ENCODE measurements at regions not wholly inside any gene's neighbourhood (a gene's known extent, or its start where the extent isn't known, plus 50 kb on each side); places are given as distances from the start of the nearest gene placed in this dataset.

GRCh38 chr13:74324338-74324737 lies 190.1 kb upstream of the KLF12 start:
- no peak for DNase-seq

GRCh38 chr13:74322562-74322961 lies 188.4 kb upstream of the KLF12 start:
- no peak for DNase-seq

- no peak for DNase-seq
These were observed 186.1 kb upstream of the KLF12 start for GRCh38 chr13:74320282-74320681.

GRCh38 chr13:74316547-74316946 lies 182.3 kb upstream of the KLF12 start:
- no peak for DNase-seq

- no peak for DNase-seq
These were observed 172.3 kb upstream of the KLF12 start for GRCh38 chr13:74306496-74306895.

GRCh38 chr13:74305876-74306275 lies 171.7 kb upstream of the KLF12 start:
- no peak for DNase-seq

GRCh38 chr13:74301258-74301935 lies 167.2 kb upstream of the KLF12 start:
- no peak for DNase-seq

GRCh38 chr13:74300162-74300561 lies 166.0 kb upstream of the KLF12 start:
- no peak for DNase-seq

GRCh38 chr13:74299721-74300120 lies 165.5 kb upstream of the KLF12 start:
- no peak for DNase-seq

GRCh38 chr13:74298923-74299322 lies 164.7 kb upstream of the KLF12 start:
- no peak for DNase-seq

GRCh38 chr13:74289861-74290773 lies 155.9 kb upstream of the KLF12 start:
- peak; percentile 35 for DNase-seq

- DNase-seq, result no peak
These were observed 154.9 kb upstream of the KLF12 start for GRCh38 chr13:74289107-74289506.

- DNase-seq, result no peak
These were observed 154.2 kb upstream of the KLF12 start for GRCh38 chr13:74288361-74288911.

GRCh38 chr13:74287724-74288169 lies 153.5 kb upstream of the KLF12 start:
- peak; percentile 72 for DNase-seq

- no peak for DNase-seq
These were observed 146.7 kb upstream of the KLF12 start for GRCh38 chr13:74280795-74281490.

- DNase-seq, result no peak
These were observed 146.0 kb upstream of the KLF12 start for GRCh38 chr13:74280093-74280794.

GRCh38 chr13:74278901-74279300 lies 144.7 kb upstream of the KLF12 start:
- no peak for DNase-seq

- no peak for DNase-seq
These were observed 140.7 kb upstream of the KLF12 start for GRCh38 chr13:74274916-74275315.

GRCh38 chr13:74273581-74273980 lies 139.4 kb upstream of the KLF12 start:
- no peak for DNase-seq

- DNase-seq, result no peak
These were observed 138.6 kb upstream of the KLF12 start for GRCh38 chr13:74272826-74273225.

- DNase-seq, result no peak
These were observed 135.8 kb upstream of the KLF12 start for GRCh38 chr13:74270018-74270417.

- no peak for DNase-seq
These were observed 132.7 kb upstream of the KLF12 start for GRCh38 chr13:74266861-74267260.

- DNase-seq, result no peak
These were observed 132.1 kb upstream of the KLF12 start for GRCh38 chr13:74266309-74266708.

All from stimulated activated CD4-positive, alpha-beta T cell treated with anti-CD3 and anti-CD28 coated beads, Interleukin-1b, Interleukin-23, amount 100 ng/mL, for 48 hours (primary cell).